ENCODE measurements at regions not wholly inside any gene's neighbourhood (a gene's known extent, or its start where the extent isn't known, plus 50 kb on each side); places are given as distances from the start of the nearest gene placed in this dataset.

- DNase-seq (ENCODE audit: low read depth, low spot score), result no peak
Measured at GRCh38 chr22:49147171-49147570, 680.5 kb downstream of the BRD1 start.

- DNase-seq (ENCODE audit: low read depth, low spot score), result no peak
Measured at GRCh38 chr22:49146511-49146910, 681.2 kb downstream of the BRD1 start.

GRCh38 chr22:49143812-49144211 lies 683.9 kb downstream of the BRD1 start:
- DNase-seq (ENCODE audit: low read depth, low spot score), result no peak

- DNase-seq (ENCODE audit: low read depth, low spot score), result no peak
Measured at GRCh38 chr22:49142891-49143290, 684.8 kb downstream of the BRD1 start.

GRCh38 chr22:49142296-49142695 lies 685.4 kb downstream of the BRD1 start:
- DNase-seq (ENCODE audit: low read depth, low spot score), result no peak

GRCh38 chr22:49141761-49142160 lies 685.9 kb downstream of the BRD1 start:
- DNase-seq (ENCODE audit: low read depth, low spot score), result no peak

GRCh38 chr22:49140911-49141665 lies 686.6 kb downstream of the BRD1 start:
- DNase-seq (ENCODE audit: low read depth, low spot score), result no peak

- DNase-seq (ENCODE audit: low read depth, low spot score), result no peak
Measured at GRCh38 chr22:49139492-49140151, 688.1 kb downstream of the BRD1 start.

- DNase-seq (ENCODE audit: low read depth, low spot score), result no peak
Measured at GRCh38 chr22:49138250-49138790, 689.4 kb downstream of the BRD1 start.

GRCh38 chr22:49137206-49137840 lies 690.4 kb downstream of the BRD1 start:
- no peak for DNase-seq (ENCODE audit: low read depth, low spot score)

- DNase-seq (ENCODE audit: low read depth, low spot score), result no peak
Measured at GRCh38 chr22:49136816-49137180, 690.9 kb downstream of the BRD1 start.

GRCh38 chr22:49136041-49136815 lies 691.4 kb downstream of the BRD1 start:
- no peak for DNase-seq (ENCODE audit: low read depth, low spot score)

- no peak for DNase-seq (ENCODE audit: low read depth, low spot score)
Measured at GRCh38 chr22:49134076-49134475, 693.6 kb downstream of the BRD1 start.

GRCh38 chr22:49133541-49133940 lies 694.1 kb downstream of the BRD1 start:
- DNase-seq (ENCODE audit: low read depth, low spot score), result no peak

- no peak for DNase-seq (ENCODE audit: low read depth, low spot score)
Measured at GRCh38 chr22:49132009-49132408, 695.7 kb downstream of the BRD1 start.

- no peak for DNase-seq (ENCODE audit: low read depth, low spot score)
Measured at GRCh38 chr22:49129736-49130135, 697.9 kb downstream of the BRD1 start.

- DNase-seq (ENCODE audit: low read depth, low spot score), result no peak
Measured at GRCh38 chr22:49128874-49129273, 698.8 kb downstream of the BRD1 start.

- no peak for DNase-seq (ENCODE audit: low read depth, low spot score)
Measured at GRCh38 chr22:49124608-49125007, 703.1 kb downstream of the BRD1 start.

- no peak for DNase-seq (ENCODE audit: low read depth, low spot score)
Measured at GRCh38 chr22:49123621-49124192, 704.0 kb downstream of the BRD1 start.

GRCh38 chr22:49119551-49119952 lies 708.1 kb downstream of the BRD1 start:
- DNase-seq (ENCODE audit: low read depth, low spot score), result no peak

- no peak for DNase-seq (ENCODE audit: low read depth, low spot score)
Measured at GRCh38 chr22:49118065-49118464, 709.6 kb downstream of the BRD1 start.

- DNase-seq (ENCODE audit: low read depth, low spot score), result no peak
Measured at GRCh38 chr22:49117486-49117885, 710.2 kb downstream of the BRD1 start.
